GM21529 (cell line): ENCODE measurements at regions not wholly inside any gene's neighbourhood (a gene's known extent, or its start where the extent isn't known, plus 50 kb on each side); places are given as distances from the start of the nearest gene placed in this dataset.

Experiments
- ATAC-seq: cut with Tn5 transposase; IDR thresholded peaks from one replicate; pipeline ENCODE4 v1.9.1; 2021; ENCODE audit not compliant: unreplicated experiment

DNA sequence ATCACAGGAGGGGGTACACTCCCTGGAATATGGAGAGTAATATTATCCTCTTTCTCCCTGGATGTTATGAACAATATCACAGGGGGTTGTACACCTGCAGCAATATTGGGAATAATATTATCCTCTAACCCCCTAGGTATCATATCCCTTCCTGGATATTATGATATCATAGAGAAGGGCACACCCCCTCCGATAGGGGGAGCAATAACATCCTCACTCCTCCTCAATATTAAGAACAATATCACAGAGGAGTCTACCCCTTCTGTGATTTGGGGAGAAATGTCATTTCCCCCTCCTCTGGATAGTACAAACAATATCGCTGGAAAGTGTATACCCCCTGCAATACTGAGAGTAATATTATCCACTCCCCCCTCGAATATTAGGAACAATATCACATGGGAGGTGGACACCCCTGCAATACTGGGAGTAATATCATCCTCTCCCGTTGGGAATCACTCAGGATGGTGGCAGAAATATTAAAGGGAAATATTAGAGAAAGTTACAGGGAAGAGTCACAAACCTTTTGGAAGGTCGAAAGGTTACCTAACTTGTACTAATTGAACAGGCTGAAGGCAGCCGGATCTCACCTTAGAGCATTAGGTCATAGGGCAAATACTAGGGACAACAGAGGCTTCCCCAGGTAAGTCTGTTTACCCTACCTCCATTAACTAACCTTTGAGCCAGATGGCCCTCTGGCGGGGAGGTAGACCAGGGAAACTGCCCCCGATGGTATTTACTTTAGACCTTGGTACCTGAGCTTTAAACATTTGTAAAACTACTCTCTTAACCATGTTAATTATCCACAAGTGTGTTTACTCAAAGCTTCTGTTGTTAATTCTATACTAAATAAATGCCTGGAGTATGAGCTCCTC lies 57.5 kb upstream of the FREM1 start:
- ATAC-seq: no peak

DNA sequence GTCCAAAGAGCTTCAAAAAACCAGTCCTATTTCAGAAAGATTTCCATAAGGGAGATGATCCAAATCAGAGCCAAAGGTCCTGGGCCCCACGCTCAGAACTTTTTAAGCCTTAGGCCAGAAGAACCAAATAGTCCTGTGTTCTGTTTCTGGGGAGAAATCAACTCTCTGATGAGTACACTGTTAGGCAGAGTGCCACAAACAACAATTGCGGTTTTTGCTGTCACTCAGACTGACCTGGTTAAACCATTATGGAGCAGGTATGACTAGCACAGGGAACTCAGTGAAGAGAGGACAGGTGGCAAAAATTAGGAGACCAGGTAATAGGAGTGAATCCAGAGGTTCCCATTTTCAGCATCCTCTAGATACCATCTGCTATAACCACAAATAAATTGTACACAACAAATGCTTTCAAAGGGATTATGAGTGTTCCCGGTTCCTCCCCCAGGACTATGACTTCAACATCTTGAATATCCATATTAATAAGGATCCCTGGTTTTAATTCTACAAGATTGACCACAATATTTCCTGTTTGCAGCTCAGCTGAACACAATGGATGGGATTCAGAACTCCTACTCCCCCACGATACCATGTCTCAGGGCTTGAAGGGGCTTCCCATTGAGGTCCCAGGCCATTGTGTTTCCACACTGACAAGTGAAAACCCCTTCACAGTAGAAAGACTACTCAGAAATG lies 52.1 kb upstream of the FREM1 start:
- ATAC-seq: no peak

DNA sequence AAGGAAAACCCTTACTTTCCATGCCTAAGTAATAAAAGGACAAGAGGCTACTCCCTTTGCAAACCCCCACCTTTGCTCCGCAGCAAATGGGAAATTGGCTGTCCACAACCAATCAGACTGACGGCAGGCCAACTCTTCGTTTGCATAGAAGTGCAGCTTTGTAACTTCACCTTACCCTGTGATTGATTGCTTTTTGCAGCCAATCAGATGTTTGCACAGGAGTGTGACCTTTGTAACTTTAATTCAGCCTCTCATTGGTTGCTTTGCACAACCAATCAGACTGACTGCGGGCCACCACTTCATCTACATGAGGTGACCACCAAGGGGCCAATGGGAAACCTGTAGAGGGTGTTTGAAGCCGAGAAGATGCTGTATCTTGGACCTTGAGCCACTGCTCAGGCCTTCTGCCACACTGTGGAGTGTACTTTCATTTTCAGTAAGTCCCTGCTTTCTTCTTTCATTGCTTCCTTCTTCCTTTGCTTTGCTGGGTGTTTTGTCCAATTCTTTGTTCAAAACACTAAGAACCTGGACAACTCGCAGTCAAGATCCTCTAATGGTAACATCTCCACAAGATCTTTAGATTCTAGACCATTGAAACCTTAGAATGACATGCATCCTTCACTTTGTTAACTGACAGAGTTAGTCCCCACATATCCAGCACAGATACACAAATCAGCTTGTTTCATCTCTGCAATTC lies 51.3 kb upstream of the FREM1 start:
- ATAC-seq: no peak

DNA sequence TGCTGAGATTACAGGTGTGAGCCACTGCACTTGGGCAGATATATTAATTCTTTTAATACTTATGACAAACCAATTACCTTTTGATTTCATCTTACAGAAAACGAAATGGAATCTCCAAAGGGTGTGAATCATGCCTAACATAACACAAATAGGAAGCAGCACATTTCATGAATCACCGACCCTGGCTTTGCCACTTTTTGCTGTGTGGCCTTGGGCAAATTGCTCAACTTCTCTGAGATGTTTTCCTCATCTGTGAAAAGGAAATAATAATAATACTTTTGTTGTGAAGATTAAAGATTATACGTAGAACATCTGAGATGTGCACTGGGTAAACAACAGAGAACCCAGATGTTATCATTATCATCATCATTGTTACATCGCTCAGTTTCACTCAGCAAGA lies 50.7 kb upstream of the FREM1 start:
- no peak for ATAC-seq
